Spinal cord (tissue), 9 donors: ENCODE measurements at regions not wholly inside any gene's neighbourhood (a gene's known extent, or its start where the extent isn't known, plus 50 kb on each side); places are given as distances from the start of the nearest gene placed in this dataset.
A peak's percentile ranks its signal among the peaks of the same experiment; 100 is the strongest.

Experiments
- DNase-seq, 6 donors: peaks; one replicate each; pipeline versions ENCODE4 v3.0.0 to v3.0.0-alpha.2; 2013 to 2015; ENCODE audit warnings: low spot score in 6 of 6, low read depth in 4 of 6
- H3K27ac ChIP-seq: one replicate; pipeline ENCODE4 v1.5.1; 2013; ENCODE audit warnings: low read depth, low read length, control low read depth
- H3K27me3 ChIP-seq: one replicate; pipeline ENCODE4 v1.6.1; 2013; ENCODE audit warnings: low read length; ENCODE audit not compliant: control insufficient read depth, insufficient read depth
- H3K36me3 ChIP-seq: one replicate; pipeline ENCODE4 v1.6.1; 2013; ENCODE audit warnings: low read length; ENCODE audit not compliant: control insufficient read depth, insufficient read depth
- H3K4me1 ChIP-seq: one replicate; pipeline ENCODE4 v1.6.1; 2013; ENCODE audit warnings: low read length; ENCODE audit not compliant: control insufficient read depth, insufficient read depth
- H3K4me3 ChIP-seq: one replicate; pipeline ENCODE4 v1.5.1; 2013; ENCODE audit warnings: low read depth, low read length, control low read depth
- H3K9me3 ChIP-seq: one replicate; pipeline ENCODE4 v1.6.1; 2013; ENCODE audit warnings: low read length; ENCODE audit not compliant: control insufficient read depth, insufficient read depth
- WGBS: methylation state at CpG from one replicate; pipeline ENCODE4 v1.1.5; 2013; ENCODE audit warnings: missing lambda C conversion rate; ENCODE audit not compliant: insufficient coverage; 5-methylcytosine and 5-hydroxymethylcytosine counted together
- donor health status: healthy.

DNA sequence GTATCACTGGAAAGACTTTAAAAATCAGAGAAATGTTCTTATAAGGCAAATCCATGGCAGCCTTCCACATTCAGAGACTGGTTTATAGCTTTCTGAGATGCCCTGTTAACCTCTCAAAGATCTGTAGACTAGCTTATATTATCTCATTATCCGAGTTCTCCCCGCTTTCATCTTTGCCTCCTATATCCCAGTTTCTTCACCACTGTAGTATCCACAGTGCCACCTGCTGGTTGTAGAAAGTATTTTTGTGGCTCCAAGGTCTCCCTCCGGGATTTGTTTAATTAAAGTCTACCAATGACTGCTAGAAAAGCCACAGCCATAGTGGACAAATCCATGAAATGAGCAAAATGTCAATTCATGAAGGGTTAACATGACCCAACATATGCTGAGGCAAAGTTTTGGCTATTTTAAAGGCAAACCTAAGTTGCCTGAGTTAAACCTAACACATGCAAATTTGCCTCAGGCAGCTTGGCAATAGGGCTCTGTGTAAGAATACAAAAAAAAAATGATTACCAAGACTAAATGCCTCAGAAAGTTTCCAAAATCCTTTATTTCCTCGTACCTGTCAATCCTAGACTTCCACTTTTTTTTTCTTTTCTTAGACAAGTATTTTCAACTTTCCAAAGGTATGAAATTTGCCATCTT, 218.8 kb upstream of the BMP4 start:
- H3K36me3 ChIP-seq = no peaks in the 10 kb centered on the region
- no peak overlapping the region for H3K4me3 ChIP-seq
- H3K9me3 ChIP-seq = no peaks in the 10 kb centered on the region
- 0% methylated on average over 1 of the region's 4 CpGs for WGBS
- no peaks in the 10 kb centered on the region for H3K4me1 ChIP-seq
- peak; percentile 59 to 93 (median 65) for DNase-seq
- no peak overlapping the region for H3K27ac ChIP-seq
- H3K27me3 ChIP-seq = peaks cover 2% of the 10 kb centered on the region

GRCh38 chr14:54177019-54177418, 219.8 kb upstream of the CDKN3 start:
- no peaks in the 10 kb centered on the region for H3K4me1 ChIP-seq
- H3K4me3 ChIP-seq = no peak overlapping the region
- no peaks in the 10 kb centered on the region for H3K36me3 ChIP-seq
- no peaks in the 10 kb centered on the region for H3K9me3 ChIP-seq
- peaks cover 2% of the 10 kb centered on the region for H3K27me3 ChIP-seq
- no peak for DNase-seq
- no CpG with 5 or more reads among the region's 3 CpGs for WGBS
- H3K27ac ChIP-seq = no peak overlapping the region

DNA sequence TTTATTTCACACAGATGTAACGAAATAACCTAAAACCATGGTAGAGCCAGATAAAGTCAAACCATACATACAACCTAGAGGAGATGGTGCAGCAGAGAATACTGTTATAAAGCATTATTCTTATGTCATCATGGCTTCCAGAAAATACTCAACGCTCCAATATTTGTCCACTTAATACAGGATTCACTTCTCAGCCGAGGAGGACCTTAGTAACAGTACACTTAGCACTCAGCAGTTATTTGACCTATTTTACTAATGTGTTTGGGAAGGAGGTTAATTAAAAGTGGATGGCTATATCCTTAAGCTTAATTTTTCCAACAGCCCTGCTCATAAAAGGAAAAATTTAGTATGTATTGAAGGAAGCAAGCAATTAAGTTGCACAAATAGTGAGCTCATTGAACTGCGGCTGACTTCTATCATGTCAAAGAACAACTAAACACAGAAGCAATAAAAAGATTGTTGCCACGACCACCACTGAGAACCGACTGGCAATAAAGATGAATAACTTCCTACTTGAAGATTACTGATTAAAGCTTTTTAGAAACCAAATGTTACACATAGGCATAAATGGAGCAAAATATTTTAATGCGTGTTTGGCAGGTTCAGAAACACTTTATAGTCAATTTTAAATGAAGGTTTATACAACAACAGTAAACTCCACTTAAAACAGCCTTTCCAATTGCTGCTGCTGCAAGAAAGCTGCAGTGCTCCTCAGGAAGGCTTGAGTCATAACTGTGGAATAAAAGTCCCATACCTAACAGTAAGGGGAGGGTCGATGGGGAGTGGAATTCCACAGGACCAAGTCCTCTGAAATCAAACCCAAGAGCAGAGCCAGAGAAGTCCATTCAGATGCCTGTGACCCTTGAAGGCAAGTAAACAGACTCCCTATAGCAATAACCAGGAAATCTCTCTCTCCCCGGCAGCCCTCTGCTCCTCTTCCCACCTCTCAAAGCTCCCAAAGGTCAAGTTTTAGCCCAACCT, 218.9 kb upstream of the CDKN3 start:
- Histone ChIP-seq H3K4me1 (no peaks in the 10 kb centered on the region), H3K27me3 (peaks cover 2% of the 10 kb centered on the region), H3K27ac (no peak overlapping the region), H3K9me3 (no peaks in the 10 kb centered on the region), H3K4me3 (no peak overlapping the region), H3K36me3 (no peaks in the 10 kb centered on the region)
- whole genome bisulfite sequencing = 57% methylated on average over 1 of the region's 9 CpGs
- DNase-seq = peak in 2 of 6 donors; percentile 6 to 80

GRCh38 chr14:54182419-54183045, 214.3 kb upstream of the CDKN3 start:
- H3K27me3 ChIP-seq = peaks cover 2% of the 10 kb centered on the region
- H3K9me3 ChIP-seq = no peaks in the 10 kb centered on the region
- no peak for DNase-seq
- H3K27ac ChIP-seq = no peak overlapping the region
- no peaks in the 10 kb centered on the region for H3K36me3 ChIP-seq
- 71% methylated on average over 1 of the region's 2 CpGs for WGBS
- no peak overlapping the region for H3K4me3 ChIP-seq
- no peaks in the 10 kb centered on the region for H3K4me1 ChIP-seq

DNA sequence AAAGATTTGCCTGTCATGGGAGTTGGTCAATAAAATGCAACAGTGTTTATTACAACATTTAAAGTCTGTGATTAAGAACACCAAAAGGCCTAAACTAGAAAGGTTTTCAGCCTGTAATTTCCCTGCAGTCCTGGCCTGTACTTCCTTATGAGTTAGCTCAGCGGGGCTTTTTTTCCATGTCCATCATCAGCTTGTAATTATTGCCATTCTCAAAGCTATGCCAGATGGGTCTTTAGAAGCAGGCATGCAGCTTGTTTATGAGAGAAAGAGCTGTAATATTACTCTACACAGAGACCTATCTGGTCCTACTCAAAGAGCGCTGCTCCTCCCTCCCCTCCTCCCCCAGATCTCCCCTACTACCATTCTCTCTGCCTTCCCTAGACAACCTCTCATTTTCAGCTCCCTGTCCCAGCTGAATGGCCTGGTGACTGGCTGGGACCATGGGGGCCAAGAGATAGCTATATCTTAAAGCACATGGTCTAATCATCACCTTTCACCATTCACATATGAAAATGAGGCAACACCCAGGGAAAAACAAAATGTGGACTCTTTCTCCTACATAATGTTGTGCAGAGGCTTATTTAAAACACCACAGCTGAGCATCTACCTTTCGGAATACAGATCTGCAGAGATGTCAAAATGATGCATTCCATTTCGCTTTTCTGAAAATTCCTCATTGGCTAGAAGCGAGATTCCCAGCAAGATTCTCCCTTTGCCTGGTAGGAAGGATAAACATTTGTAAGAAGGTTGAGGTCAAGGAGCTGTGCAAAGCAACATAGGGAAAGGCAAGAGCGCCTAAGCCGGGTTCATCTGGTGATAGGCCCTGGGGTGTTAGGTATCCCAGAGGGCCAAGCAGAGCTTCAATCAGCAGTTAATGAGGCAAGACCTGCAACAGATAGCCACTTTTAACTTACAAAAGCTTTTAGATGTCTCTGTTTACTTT, 209.7 kb upstream of the CDKN3 start:
- DNase-seq = peak in 2 of 6 donors; percentile 19 to 82
- WGBS = 70% methylated on average over 4 of the region's 7 CpGs
- Histone ChIP-seq H3K36me3 (no peaks in the 10 kb centered on the region), H3K27me3 (no peaks in the 10 kb centered on the region), H3K9me3 (no peaks in the 10 kb centered on the region), H3K4me3 (no peak overlapping the region), H3K27ac (no peak overlapping the region), H3K4me1 (no peaks in the 10 kb centered on the region)

- Histone ChIP-seq H3K27ac (no peak overlapping the region), H3K9me3 (no peaks in the 10 kb centered on the region), H3K4me3 (no peak overlapping the region), H3K4me1 (no peaks in the 10 kb centered on the region), H3K27me3 (no peaks in the 10 kb centered on the region), H3K36me3 (no peaks in the 10 kb centered on the region)
- no peak for DNase-seq
- 82% methylated on average over 12 of the region's 16 CpGs for WGBS
These were observed 208.6 kb upstream of the CDKN3 start for GRCh38 chr14:54188064-54188666.

GRCh38 chr14:54189333-54189732, 207.5 kb upstream of the CDKN3 start:
- no CpG with 5 or more reads among the region's 1 CpG for WGBS
- Histone ChIP-seq H3K27ac (no peak overlapping the region), H3K27me3 (no peaks in the 10 kb centered on the region)

GRCh38 chr14:54189748-54190354, 207.0 kb upstream of the CDKN3 start:
- Histone ChIP-seq H3K4me3 (no peak overlapping the region), H3K27ac (no peak overlapping the region), H3K36me3 (no peaks in the 10 kb centered on the region), H3K4me1 (no peaks in the 10 kb centered on the region), H3K27me3 (no peaks in the 10 kb centered on the region), H3K9me3 (no peaks in the 10 kb centered on the region)
- WGBS = 38% methylated on average over 1 of the region's 4 CpGs
- DNase-seq = no peak

More at GRCh38 chr14:54189333-54189732, 207.5 kb upstream of the CDKN3 start:
- DNase-seq = no peak
- Histone ChIP-seq H3K4me1 (no peaks in the 10 kb centered on the region), H3K9me3 (no peaks in the 10 kb centered on the region), H3K36me3 (no peaks in the 10 kb centered on the region), H3K4me3 (no peak overlapping the region)
